ENCODE measurements at regions not wholly inside any gene's neighbourhood (a gene's known extent, or its start where the extent isn't known, plus 50 kb on each side); places are given as distances from the start of the nearest gene placed in this dataset.

GRCh38 chr6:8525370-8525769, 90.0 kb upstream of the SLC35B3 start:
- Mint-ChIP-seq H3K27ac (no peak overlapping the region), H3K4me3 (no peak overlapping the region), H3K36me3 (ENCODE audit: low read depth) (no peaks in the 10 kb centered on the region), H3K9me3 (peaks cover 15% of the 10 kb centered on the region), H3K4me1 (ENCODE audit: low read depth) (no peaks in the 10 kb centered on the region), H3K27me3 (no peaks in the 10 kb centered on the region)
- no peak for DNase-seq

DNA sequence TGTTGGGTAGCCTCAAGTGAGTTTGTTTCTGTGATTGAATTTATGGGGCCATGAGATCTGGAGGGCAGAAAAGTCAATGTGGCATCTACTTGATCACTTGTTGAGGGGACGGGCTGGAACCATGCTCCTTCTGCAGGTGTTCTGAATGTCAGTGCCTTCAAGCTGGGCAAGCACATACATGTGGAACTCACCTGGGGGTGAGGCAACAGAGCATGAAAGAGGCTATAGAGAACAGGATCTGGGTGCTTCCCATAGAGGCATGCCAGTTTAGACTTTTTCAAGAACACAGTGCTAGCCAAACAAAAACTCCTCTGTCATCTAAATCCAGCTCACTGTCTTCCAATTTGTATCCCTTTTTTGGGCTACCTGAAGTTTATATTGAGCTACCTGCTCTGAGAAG, 77.8 kb upstream of the SLC35B3 start:
- Mint-ChIP-seq H3K27ac (no peak overlapping the region), H3K4me1 (ENCODE audit: low read depth) (no peaks in the 10 kb centered on the region), H3K36me3 (ENCODE audit: low read depth) (no peaks in the 10 kb centered on the region), H3K4me3 (no peak overlapping the region), H3K27me3 (peaks cover 4% of the 10 kb centered on the region), H3K9me3 (peaks cover 3% of the 10 kb centered on the region)
- no peak for DNase-seq

DNA sequence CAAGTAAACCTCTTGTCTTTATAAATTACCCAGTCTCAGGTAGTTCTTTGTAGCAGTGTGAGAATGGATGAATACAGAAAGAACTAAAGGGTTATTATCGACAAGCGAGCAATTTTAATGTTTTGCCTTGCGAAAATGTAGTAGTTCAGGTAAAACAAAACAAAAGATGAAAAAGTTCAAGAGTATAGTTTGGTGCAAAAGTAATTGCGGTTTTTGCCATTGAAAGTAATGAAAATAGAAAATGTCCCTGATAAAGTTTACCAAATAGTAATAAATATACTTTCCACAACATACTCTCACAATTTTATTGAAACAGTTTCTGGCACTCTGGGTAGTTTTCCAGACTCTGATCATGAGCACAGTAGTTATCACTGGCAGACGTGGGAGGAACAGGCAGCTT, 71.9 kb upstream of the SLC35B3 start:
- no peaks in the 10 kb centered on the region for H3K36me3 Mint-ChIP-seq (ENCODE audit: low read depth)
- no peaks in the 10 kb centered on the region for H3K27me3 Mint-ChIP-seq
- H3K4me1 Mint-ChIP-seq (ENCODE audit: low read depth), result no peaks in the 10 kb centered on the region
- H3K4me3 Mint-ChIP-seq, result no peak overlapping the region
- no peaks in the 10 kb centered on the region for H3K9me3 Mint-ChIP-seq
- H3K27ac Mint-ChIP-seq, result no peak overlapping the region
- DNase-seq, result no peak

- no peak for DNase-seq
- Mint-ChIP-seq H3K4me3 (no peak overlapping the region), H3K9me3 (no peaks in the 10 kb centered on the region), H3K27ac (no peak overlapping the region), H3K27me3 (no peaks in the 10 kb centered on the region), H3K36me3 (ENCODE audit: low read depth) (no peaks in the 10 kb centered on the region), H3K4me1 (ENCODE audit: low read depth) (no peaks in the 10 kb centered on the region)
These were observed 70.8 kb upstream of the SLC35B3 start for GRCh38 chr6:8506126-8506525.

GRCh38 chr6:8499540-8499939, 64.2 kb upstream of the SLC35B3 start:
- H3K36me3 Mint-ChIP-seq (ENCODE audit: low read depth), result no peaks in the 10 kb centered on the region
- peaks cover 13% of the 10 kb centered on the region for H3K9me3 Mint-ChIP-seq
- H3K4me1 Mint-ChIP-seq (ENCODE audit: low read depth), result no peaks in the 10 kb centered on the region
- H3K4me3 Mint-ChIP-seq, result no peak overlapping the region
- no peak overlapping the region for H3K27ac Mint-ChIP-seq
- no peak for DNase-seq
- no peaks in the 10 kb centered on the region for H3K27me3 Mint-ChIP-seq

DNA sequence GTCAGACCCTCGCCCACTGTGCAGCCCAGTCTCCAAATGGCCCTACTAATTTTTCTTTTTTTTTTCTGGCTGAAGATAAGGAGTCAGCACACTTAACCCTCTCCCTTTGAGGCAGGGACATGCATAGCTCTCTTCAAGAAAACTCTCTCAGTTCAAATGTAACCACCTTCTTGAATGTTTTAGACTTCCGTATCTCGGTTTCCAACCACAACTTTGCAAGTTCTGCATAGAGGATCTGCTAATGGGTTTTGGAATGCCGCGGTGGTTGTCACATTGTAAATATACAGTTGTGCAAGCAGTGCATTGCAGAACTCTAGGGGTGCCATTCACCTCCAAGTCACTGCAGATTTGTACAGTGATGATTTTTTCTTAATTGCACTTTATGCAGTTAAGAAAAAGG, 59.4 kb upstream of the SLC35B3 start:
- Mint-ChIP-seq H3K36me3 (ENCODE audit: low read depth) (no peaks in the 10 kb centered on the region), H3K27ac (no peak overlapping the region), H3K27me3 (no peaks in the 10 kb centered on the region), H3K9me3 (peaks cover 13% of the 10 kb centered on the region), H3K4me1 (ENCODE audit: low read depth) (no peaks in the 10 kb centered on the region), H3K4me3 (no peak overlapping the region)
- DNase-seq, result no peak

GRCh38 chr6:8492536-8493133, 57.3 kb upstream of the SLC35B3 start:
- DNase-seq, result no peak
- H3K27me3 Mint-ChIP-seq, result no peaks in the 10 kb centered on the region
- H3K4me3 Mint-ChIP-seq, result no peak overlapping the region
- no peaks in the 10 kb centered on the region for H3K4me1 Mint-ChIP-seq (ENCODE audit: low read depth)
- H3K36me3 Mint-ChIP-seq (ENCODE audit: low read depth), result no peaks in the 10 kb centered on the region
- H3K9me3 Mint-ChIP-seq, result peaks cover 6% of the 10 kb centered on the region
- no peak overlapping the region for H3K27ac Mint-ChIP-seq

All from activated T-cell treated with anti-CD3 and anti-CD28 coated beads, Interleukin-2, amount 50 U/mL, for 24 hours (primary cell).